GM19351 (cell line): ENCODE measurements at regions not wholly inside any gene's neighbourhood (a gene's known extent, or its start where the extent isn't known, plus 50 kb on each side); places are given as distances from the start of the nearest gene placed in this dataset.
"Not testable (repeated sequence)": the region's sequence is repeated elsewhere in the genome, so short reads cannot be mapped to it uniquely, and the experiment has no call there.

Source experiments
- ATAC-seq: cut with Tn5 transposase; IDR thresholded peaks from one replicate; pipeline ENCODE4 v1.9.1; 2021; ENCODE audit warnings: mild to moderate bottlenecking, moderate library complexity; ENCODE audit not compliant: unreplicated experiment

DNA sequence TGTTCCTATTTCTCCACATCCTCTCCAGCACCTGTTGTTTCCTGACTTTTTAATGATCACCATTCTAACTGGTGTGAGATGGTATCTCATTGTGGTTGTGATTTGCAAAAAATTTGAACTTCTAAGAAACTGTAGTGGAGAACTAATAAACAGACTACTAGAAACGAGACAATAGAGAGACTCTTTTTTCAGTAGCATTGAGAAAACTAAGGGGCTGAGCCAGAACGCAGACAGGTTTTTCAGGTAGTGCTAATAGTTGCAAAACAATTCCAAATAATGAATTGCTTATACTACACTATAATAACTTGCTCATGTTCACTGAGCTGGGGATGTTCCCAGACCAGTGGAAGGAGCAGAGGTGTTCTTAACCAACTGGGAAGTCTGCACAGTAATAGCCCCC lies 98.8 kb upstream of the DPH5 start:
- no peak for ATAC-seq

DNA sequence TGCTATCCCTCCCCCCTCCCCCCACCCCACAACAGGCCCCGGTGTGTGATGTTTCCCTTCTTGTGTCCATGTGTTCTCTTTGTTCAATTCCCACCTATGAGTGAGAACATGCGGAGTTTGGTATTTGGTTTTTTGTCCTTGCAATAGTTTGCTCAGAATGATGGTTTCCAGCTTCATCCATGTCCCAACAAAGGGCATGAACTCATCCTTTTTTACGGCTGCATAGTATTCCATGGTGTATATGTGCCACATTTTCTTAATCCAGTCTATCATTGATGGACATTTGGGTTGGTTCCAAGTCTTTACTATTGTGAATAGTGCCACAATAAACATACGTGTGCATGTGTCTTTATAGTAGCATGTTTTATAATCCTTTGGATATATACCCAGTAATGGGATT lies 98.3 kb upstream of the DPH5 start:
- not testable (repeated sequence) for ATAC-seq

GRCh38 chr1:101122452-101123166 lies 97.0 kb upstream of the DPH5 start:
- peak; percentile 98 for ATAC-seq

- ATAC-seq, result no peak
These were observed 96.4 kb upstream of the DPH5 start for GRCh38 chr1:101121975-101122374.

DNA sequence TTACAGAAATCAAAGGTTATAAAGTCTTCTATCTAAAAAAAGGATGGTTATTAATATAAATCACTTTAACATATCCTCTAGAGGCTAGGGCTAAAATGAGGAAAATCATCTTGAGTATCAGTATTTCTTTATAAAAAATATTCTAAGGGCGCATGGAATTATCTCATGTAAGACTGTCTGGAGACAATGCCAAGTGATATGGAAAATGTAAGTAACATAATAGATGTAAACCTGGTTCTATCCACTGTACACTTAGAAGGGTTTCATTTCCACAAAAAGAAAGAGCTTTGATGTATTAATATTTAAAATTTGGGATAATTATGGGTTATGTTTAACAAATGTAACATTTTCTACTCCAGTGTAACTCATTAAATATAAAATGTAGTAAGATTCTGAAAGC lies 95.9 kb upstream of the DPH5 start:
- no peak for ATAC-seq

DNA sequence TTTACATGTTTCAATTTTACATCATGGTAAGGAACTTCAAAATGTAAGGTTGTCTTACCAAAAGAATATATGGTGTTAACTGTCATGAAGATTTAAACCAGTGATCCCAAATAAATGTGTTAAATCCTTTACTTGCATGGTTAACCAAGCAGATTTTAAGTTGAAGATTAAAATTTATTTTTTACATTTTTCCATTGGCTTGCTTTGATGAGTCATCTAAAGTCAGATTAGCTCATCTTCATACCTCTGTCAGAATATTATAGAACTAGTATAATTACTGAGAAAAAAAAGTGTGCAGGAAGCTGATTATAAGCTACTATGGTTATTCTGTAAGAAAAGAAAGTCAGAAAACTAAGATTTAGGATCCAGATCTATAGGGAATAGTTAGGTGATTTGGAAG lies 95.3 kb upstream of the DPH5 start:
- no peak for ATAC-seq

GRCh38 chr1:101119289-101119688 lies 93.7 kb upstream of the DPH5 start:
- ATAC-seq, result no peak

DNA sequence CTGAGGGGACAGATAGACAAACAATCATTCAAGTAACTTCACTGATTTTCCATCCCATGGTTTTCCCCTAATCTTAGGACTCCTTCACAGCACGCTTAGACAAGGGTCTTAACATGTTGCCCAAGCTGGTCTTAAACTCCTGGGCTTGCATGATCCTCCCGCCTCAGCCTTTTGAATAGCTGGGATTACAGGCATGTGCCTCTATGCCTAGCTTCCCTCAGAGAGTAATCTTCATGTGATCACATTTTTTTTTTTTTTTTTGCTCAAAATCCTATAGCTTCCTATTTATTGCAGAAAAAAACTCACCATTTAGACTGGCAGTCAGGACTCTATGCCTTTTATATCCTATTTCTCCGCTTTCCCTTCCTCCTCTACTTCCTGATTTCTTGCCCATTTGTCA lies 90.4 kb upstream of the DPH5 start:
- ATAC-seq, result no peak

GRCh38 chr1:101115112-101115511 lies 89.5 kb upstream of the DPH5 start:
- ATAC-seq, result no peak

- ATAC-seq, result not testable (repeated sequence)
These were observed 88.5 kb upstream of the DPH5 start for GRCh38 chr1:101114128-101114527.

- peak; percentile 99 for ATAC-seq
These were observed 86.6 kb upstream of the DPH5 start for GRCh38 chr1:101112051-101112780.

DNA sequence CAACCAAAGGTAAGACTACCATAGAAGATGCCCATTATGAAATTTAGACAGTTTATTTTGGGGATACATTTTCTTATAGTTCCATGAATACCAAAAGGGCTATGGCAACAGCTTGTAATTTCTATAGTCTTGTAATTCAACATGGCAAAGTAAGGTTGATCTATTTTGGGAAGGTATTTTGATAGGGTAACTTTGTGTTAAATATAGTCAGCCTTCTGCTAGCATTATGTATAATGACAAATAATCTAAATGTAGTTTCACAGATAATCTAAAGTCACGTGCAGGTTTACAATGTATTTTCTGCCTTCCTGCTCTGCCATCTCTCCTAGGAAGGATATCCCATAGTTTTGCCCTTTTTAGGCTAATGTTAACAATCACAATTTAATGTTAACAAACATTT lies 85.9 kb upstream of the DPH5 start:
- ATAC-seq, result no peak

GRCh38 chr1:101109791-101110190 lies 84.2 kb upstream of the DPH5 start:
- ATAC-seq, result no peak

DNA sequence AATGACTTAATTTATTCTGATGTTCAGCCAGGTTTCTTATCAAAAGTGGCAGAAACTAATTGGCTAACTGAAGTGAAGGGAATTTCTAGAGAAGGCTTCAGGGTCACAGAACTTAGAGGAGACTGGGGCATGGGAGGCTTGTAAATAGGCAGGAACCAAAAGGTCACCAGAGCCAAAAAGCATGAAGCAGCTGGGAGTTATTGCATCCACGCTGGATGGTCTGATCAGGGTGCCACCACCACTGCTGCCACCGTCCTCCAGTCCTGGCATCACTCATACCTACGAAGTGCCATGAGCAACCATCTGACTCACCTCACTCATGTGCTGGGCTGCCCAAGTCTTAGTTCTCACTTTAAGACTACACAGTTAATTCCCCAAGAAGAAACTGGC lies 82.5 kb upstream of the DPH5 start:
- ATAC-seq, result no peak

DNA sequence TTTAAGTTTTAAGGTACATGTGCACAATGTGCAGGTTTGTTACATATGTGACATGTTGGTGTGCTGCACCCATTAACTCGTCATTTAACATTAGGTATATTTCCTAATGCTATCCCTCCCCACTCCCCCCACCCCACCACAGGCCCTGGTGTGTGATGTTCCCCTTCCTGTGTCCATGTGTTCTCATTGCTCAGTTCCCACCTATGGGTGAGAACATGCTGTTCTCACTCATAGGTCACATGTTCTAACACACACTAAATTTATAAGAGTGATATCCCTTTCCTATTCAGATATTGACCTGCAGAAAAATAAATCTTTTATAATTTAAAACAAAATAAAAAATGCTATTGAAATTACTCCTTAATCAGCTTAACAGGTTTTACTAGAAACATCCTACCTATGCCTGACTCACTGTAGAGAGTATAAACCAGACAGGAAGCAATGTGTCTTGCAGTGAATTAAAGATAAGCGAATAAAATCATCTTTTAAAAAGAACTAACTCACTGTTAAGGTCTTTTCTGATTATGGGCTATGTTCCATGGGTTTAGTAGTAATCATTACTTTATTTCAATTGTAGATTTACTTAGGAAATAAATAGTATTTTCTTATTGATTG lies 82.0 kb upstream of the DPH5 start:
- no peak for ATAC-seq

GRCh38 chr1:101105877-101106276 lies 80.3 kb upstream of the DPH5 start:
- ATAC-seq, result no peak

DNA sequence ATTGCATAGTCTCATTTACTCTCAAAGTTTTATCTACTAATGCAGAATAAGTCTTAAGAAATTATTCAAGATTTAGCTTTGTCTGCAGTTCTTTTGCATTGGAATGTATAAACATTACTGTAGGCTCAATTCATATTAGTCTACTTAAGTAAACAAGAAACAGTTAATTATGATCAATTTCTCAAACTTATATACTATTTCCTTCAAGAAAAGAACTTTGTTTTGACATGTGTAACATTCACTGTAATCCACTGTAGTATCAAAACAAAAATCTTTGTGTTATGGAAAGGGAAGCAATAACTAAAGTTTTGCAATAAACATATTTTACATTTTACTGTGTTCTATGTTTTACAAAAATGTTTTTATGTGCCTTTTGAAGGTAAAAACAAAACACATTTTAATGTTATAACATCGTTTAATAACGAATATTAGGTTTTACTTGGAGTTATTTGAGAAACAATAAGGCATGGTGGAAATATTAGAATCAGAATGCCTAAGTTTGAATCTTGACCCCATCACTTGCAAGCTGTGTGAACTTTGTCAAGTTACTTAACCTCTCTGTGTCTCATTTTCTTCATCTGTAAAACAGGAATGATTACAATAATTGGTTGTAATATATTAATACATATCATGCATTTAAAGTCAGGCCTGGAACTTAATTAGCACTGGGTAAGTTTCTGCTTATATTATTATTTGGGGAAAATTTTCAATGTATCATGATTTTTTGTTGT lies 77.0 kb upstream of the DPH5 start:
- no peak for ATAC-seq

GRCh38 chr1:101101360-101101759 lies 75.8 kb upstream of the DPH5 start:
- no peak for ATAC-seq

- ATAC-seq, result no peak
These were observed 75.1 kb upstream of the DPH5 start for GRCh38 chr1:101100674-101101073.

DNA sequence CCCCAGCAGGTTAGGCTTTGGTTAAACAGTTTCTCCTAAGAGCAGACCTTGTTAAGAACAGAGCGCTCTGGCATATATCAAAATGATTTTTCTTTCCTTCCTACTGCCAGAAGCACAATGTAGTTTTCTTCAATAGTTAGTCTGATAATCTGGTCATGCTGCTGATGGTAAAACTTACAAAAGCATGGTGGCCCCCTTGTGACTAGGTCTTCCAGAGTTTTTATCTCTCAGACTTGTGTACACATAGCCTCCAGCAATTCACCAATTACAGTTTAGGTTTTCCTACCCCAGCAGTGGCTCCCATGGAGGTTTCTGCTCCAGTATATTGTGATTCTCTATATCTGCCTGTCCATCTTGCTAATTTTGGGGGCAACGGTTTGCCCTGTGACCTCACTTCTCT lies 73.3 kb upstream of the DPH5 start:
- no peak for ATAC-seq

- ATAC-seq, result no peak
These were observed 72.7 kb upstream of the DPH5 start for GRCh38 chr1:101098327-101098726.
